Heart right ventricle (tissue), 16 donors: ENCODE measurements at regions not wholly inside any gene's neighbourhood (a gene's known extent, or its start where the extent isn't known, plus 50 kb on each side); places are given as distances from the start of the nearest gene placed in this dataset.

Experiments used
- ATAC-seq, 8 donors: fragments of 200-7000 bp; cut with Tn5 transposase; one replicate each; pipeline ENCODE4 v1.9.1; 2020; ENCODE audit warnings: mild to moderate bottlenecking in 8 of 8, moderate library complexity in 8 of 8, moderate number of reproducible peaks in 1 of 8
- DNase-seq, 2 donors: peaks; one replicate each; pipeline ENCODE4 v3.0.0-alpha.2; 2020
- H3K27ac ChIP-seq, 10 donors: fragments of 200-600 bp; sonication (generic) in 2 of 10; one replicate each; pipeline versions ENCODE4 v1.5.0 to v1.8.0; 2020 to 2022; ENCODE audit warnings: mild to moderate bottlenecking in 3 of 10
- H3K27me3 ChIP-seq, 7 donors: fragments of 200-600 bp; one replicate each; pipeline ENCODE4 v1.8.0; 2021 to 2022; ENCODE audit warnings: mild to moderate bottlenecking in 2 of 7
- H3K36me3 ChIP-seq, 9 donors: fragments of 200-600 bp; sonication (generic) in 1 of 9; one replicate each; pipeline versions ENCODE4 v1.5.0 to v1.8.0; 2020 to 2022; ENCODE audit warnings: mild to moderate bottlenecking in 2 of 9
- H3K4me1 ChIP-seq, 9 donors: fragments of 200-600 bp; sonication (generic) in 1 of 9; one replicate each; pipeline versions ENCODE4 v1.5.0 to v1.8.0; 2020 to 2022; ENCODE audit warnings: mild to moderate bottlenecking in 4 of 9
- H3K4me3 ChIP-seq, 10 donors: fragments of 200-600 bp; sonication (generic) in 2 of 10; one replicate each; pipeline versions ENCODE4 v1.5.0 to v1.8.0; 2020 to 2022; ENCODE audit warnings: mild to moderate bottlenecking in 7 of 10, moderate library complexity in 2 of 10
- H3K9me3 ChIP-seq, 11 donors: fragments of 200-600 bp in 10 of 11; sonication (generic) in 2 of 11; one replicate each; pipeline versions ENCODE4 v1.5.0 to v1.8.0; 2013 to 2022; ENCODE audit warnings: mild to moderate bottlenecking in 2 of 11, control low read depth in 1 of 11, moderate library complexity in 1 of 11
- WGBS, 2 donors: extraction: QIAGEN DNeasy Blood & Tissue Kit; methylation state at CpG; one replicate each; pipeline ENCODE4 v1.1.7; 2013; ENCODE audit warnings: inconsistent platforms in 1 of 2; 5-methylcytosine and 5-hydroxymethylcytosine counted together
- intact Hi-C, 10 donors: fragments of 100-400 bp; cut with DNase I; formaldehyde crosslinking; loops; one replicate each; pipeline versions ENCODE4 v1.11.1 to v1.14.2; 2022
- TF ChIP-seq, protein P1 (sequence below), 9 donors: fragments of 200-600 bp; sonication (generic) in 2 of 9; IDR thresholded peaks; one replicate each; pipeline versions ENCODE4 v1.5.0 to v1.8.0; 2021 to 2022; ENCODE audit warnings: antibody characterized with exemption in 9 of 9, mild to moderate bottlenecking in 5 of 9, moderate library complexity in 1 of 9
- donor health status: Arrhythmogenic right ventricular cardiomyopathy.
- donor health status: ischemic (EF 13 %, LVEDD 7.1; RV severe dilation, severe dysfunction).
- donor health status: healthy with polysubstance abuse.
- donor health status: DM: no; HTN: yes; CAD: no.
- donor health status: DM: no; HTN: no; CAD: no.
- donor health status: ischemic (EF 25% LVEDD 6.9; RV normal size, moderate dysfunction).
- donor health status: ischemic (EF 25% LVEDD 5.7; RV mildly dilated, moderate dysfunction).
- donor health status: healthy.
- donor health status: DM: yes; HTN: yes; CAD: no.
- donor health status: Ischemic cardiomyopathy.
- donor health status: ischemic (EF 35%, LVEDD 5.7; RV mildly dilated, moderate dysfunction).
- donor health status: nonischemic (EF 11% LVEDD 7.7; RV severe dilation, severe dysfunction).
- donor health status: DM: yes; HTN: yes; CAD: no.
- donor health status: PGD.
- donor health status: ischemic (EF 29% LVEDD 5.4; RV normal size, mild dysfunction).
- donor health status: nonischemic (EF 23%, LVEDD 6.1; RV moderate dilation, normal function).

DNA sequence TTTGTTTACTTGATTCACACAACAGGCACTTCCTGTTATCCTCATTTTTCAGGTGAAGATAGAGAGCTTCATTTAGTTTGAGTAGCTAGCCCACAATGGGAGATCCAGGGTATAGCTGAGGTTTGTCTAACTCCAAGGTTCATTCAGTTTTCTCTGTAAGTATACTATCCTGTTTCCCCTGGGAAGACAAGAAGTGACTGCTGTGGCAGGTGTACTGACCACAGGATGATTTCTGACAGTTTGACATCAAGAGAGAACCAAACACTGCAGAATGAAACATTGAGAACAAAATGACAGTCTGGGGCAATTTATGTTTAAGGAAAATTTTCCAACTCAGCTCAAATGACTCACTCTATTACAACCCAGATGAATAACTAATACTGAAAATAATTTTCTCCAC lies 958.0 kb downstream of the STPG2 start:
- Histone ChIP-seq H3K9me3 (peaks cover 0 to 8% (median 0%) of the 10 kb centered on the region in 11 donors), H3K4me3 (no peak overlapping the region), H3K27ac (no peak overlapping the region), H3K4me1 (no peaks in the 10 kb centered on the region), H3K27me3 (no peaks in the 10 kb centered on the region), H3K36me3 (no peaks in the 10 kb centered on the region)
- DNase-seq (no peak), ATAC-seq (no peak)
- intact Hi-C loops, result no loop called here
- TF ChIP-seq, protein P1, sequence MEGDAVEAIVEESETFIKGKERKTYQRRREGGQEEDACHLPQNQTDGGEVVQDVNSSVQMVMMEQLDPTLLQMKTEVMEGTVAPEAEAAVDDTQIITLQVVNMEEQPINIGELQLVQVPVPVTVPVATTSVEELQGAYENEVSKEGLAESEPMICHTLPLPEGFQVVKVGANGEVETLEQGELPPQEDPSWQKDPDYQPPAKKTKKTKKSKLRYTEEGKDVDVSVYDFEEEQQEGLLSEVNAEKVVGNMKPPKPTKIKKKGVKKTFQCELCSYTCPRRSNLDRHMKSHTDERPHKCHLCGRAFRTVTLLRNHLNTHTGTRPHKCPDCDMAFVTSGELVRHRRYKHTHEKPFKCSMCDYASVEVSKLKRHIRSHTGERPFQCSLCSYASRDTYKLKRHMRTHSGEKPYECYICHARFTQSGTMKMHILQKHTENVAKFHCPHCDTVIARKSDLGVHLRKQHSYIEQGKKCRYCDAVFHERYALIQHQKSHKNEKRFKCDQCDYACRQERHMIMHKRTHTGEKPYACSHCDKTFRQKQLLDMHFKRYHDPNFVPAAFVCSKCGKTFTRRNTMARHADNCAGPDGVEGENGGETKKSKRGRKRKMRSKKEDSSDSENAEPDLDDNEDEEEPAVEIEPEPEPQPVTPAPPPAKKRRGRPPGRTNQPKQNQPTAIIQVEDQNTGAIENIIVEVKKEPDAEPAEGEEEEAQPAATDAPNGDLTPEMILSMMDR (IDR thresholded peaks at IDR 0.05), result no peak

DNA sequence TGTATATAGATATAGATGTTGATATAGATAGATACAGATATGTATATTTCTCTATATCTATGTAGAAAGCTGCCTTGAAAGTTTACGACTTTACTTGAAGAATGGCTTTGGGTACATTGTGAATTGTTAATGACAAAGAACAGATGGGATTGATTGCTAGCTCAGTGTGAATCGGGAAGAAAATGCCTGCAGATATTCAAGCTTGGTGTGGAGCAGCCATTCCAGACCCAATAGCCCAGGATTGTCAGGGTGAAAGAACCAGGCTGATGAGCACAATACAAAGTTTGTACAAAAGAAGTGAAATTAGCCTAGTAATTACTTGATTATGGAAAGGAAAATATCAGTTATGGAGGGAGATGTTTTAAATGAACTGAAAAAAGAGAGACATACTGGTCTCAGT lies 946.2 kb downstream of the STPG2 start:
- TF ChIP-seq, protein P1 (IDR thresholded peaks at IDR 0.05), result no peak
- peaks cover 0 to 3% (median 0%) of the 10 kb centered on the region in 11 donors for H3K9me3 ChIP-seq
- no peak for ATAC-seq
- intact Hi-C loops, result no loop called here
- H3K36me3 ChIP-seq, result no peaks in the 10 kb centered on the region
- H3K4me3 ChIP-seq, result no peak overlapping the region
- H3K27ac ChIP-seq, result no peak overlapping the region
- DNase-seq, result no peak
- H3K4me1 ChIP-seq, result no peaks in the 10 kb centered on the region
- 76 to 85% methylated on average over 2 of the region's 2 CpGs for WGBS, 2 donors
- H3K27me3 ChIP-seq, result no peaks in the 10 kb centered on the region

DNA sequence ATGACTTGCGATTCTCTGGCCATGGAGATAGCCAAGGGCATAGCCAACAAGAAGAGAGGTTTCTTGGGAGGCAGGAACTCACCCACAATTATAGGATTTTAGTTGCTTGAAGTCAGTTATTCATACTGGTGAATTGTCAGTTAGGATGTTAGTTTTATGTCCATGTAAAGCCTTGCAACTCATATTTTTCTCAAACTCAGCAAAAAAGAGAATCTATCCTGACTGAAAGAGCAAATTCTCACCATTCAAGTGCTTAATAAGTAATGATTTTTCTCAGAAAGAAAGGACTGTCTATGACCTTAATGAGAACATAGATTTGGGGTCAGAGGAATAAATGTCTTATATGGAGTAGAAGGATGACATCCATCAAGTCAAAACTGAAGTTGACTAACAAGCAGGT lies 934.5 kb downstream of the STPG2 start:
- Histone ChIP-seq H3K9me3 (no peaks in the 10 kb centered on the region), H3K27me3 (no peaks in the 10 kb centered on the region), H3K4me3 (no peak overlapping the region), H3K4me1 (no peaks in the 10 kb centered on the region), H3K36me3 (no peaks in the 10 kb centered on the region), H3K27ac (no peak overlapping the region)
- TF ChIP-seq, protein P1 (IDR thresholded peaks at IDR 0.05), result no peak
- 61 to 67% methylated on average over 1 of the region's 1 CpG for WGBS, 2 donors
- ATAC-seq, result no peak
- intact Hi-C loops, result no loop called here
- DNase-seq, result no peak

DNA sequence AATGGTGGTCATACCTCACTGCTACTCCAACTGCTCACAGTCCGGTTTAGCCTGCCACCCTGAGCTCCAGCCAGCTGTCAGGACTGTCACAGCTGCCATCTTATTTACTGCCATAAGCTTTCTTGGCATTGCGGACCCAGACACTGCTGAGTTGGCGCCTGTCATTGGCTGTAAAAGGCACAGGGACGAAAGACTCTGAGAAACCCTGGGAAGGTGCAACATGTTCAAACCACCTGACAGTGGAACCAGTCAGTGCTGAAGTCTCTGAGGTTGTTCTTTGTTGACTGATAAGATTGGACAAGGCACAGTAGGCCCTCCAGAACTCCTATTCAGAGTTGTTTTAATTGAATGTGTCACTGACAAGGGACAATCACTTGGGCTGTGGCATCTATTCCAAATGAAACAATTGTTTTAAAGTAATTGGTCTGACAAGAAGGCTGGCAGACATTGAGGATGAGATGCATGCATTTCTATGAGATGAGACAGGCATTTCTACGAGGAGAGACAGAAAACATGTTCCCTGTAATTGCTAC lies 927.8 kb downstream of the STPG2 start:
- WGBS, 2 donors, result 73 to 77% methylated on average over 5 of the region's 5 CpGs
- no peaks in the 10 kb centered on the region for H3K4me1 ChIP-seq
- H3K27ac ChIP-seq, result no peak overlapping the region
- no peaks in the 10 kb centered on the region for H3K9me3 ChIP-seq
- no peaks in the 10 kb centered on the region for H3K27me3 ChIP-seq
- intact Hi-C loops, result no loop called here
- no peaks in the 10 kb centered on the region for H3K36me3 ChIP-seq
- DNase-seq (no peak), ATAC-seq (no peak)
- H3K4me3 ChIP-seq, result no peak overlapping the region
- TF ChIP-seq, protein P1 (IDR thresholded peaks at IDR 0.05), result no peak
